ENCODE measurements at regions not wholly inside any gene's neighbourhood (a gene's known extent, or its start where the extent isn't known, plus 50 kb on each side); places are given as distances from the start of the nearest gene placed in this dataset.
"Not testable (repeated sequence)": the region's sequence is repeated elsewhere in the genome, so short reads cannot be mapped to it uniquely, and the experiment has no call there.

DNA sequence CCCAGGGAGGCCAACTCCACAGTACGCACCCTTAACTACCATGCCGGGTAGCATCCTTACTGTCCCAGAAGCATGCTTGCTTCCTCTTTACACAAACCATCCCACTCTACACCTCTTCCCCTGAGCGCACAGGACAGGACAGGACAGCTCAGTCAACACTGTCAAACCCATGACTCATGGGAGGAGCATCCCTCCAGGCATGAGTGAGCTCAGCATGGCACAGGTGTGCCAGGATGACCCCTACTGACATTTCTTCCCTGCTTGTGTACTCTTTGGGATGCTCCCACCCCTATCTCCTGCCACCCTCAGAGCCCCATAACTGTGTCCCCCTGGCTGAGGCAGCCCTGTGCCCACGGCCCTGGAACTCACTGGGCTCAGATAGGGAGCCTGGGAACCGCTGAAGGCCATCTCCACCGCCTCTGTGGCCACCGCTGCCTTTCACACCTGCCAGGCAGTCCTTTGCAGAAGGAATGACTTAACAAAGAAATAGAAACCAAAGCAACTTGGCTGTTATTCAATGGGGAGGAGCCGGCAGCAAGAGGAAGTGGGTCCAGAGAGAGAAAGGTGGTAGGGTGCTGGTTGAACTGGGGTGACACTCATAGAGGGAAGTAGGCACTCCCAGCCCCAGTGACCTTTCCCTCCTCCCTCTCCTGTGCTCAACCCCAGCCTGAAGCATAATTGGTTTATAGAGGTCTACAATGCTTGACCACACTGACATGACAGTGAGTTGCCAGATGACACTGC, 119.1 kb downstream of the CDRT15L2 start:
- Mint-ChIP-seq H3K4me3 (peak overlapping the region; percentile 92 to 100 (median 99)), H3K27me3 (ENCODE audit: low read depth in 3 of 3) (peaks cover 11 to 19% (median 19%) of the 10 kb centered on the region in 3 donors), H3K4me1 (peaks cover 82 to 91% of the 10 kb centered on the region in 2 donors), H3K27ac (peak overlapping the region; percentile 93 to 100 (median 97))
- not testable (repeated sequence) for H3K36me3 Mint-ChIP-seq, H3K9me3 Mint-ChIP-seq
- peak; percentile 81 to 84 (median 82) for DNase-seq

GRCh38 chr17:20700528-20700927, 121.0 kb downstream of the CDRT15L2 start:
- H3K27me3 Mint-ChIP-seq (ENCODE audit: low read depth in 3 of 3), result peaks cover 12 to 21% (median 19%) of the 10 kb centered on the region in 3 donors
- H3K27ac Mint-ChIP-seq, result peak overlapping the region; percentile 93 to 100 (median 96)
- peaks cover 89 to 91% of the 10 kb centered on the region in 2 donors for H3K4me1 Mint-ChIP-seq
- H3K36me3 Mint-ChIP-seq, H3K9me3 Mint-ChIP-seq: not testable (repeated sequence)
- peak; percentile 69 to 76 (median 76) for DNase-seq
- peak overlapping the region; percentile 73 to 100 (median 99) for H3K4me3 Mint-ChIP-seq

DNA sequence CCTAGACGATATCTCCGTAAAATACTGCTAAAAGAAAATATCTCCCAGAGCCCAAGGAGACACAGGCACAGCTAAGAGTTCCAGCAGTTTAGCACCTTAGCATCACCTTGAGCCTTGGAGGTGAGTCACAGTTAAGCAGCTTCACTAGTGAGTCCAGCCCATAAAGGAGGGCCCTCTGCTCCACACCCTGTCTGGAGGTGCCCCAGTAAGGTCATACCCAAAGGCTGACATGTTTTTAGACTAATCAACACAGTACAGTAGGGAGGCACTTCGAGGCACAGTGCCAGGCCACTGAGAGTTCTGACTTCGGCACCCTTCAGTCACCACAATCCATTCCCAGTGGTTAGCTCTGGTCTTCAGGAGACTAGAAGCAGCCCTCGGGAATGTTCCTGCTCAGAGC, 121.8 kb downstream of the CDRT15L2 start:
- H3K4me1 Mint-ChIP-seq, result peaks cover 85 to 87% of the 10 kb centered on the region in 2 donors

DNA sequence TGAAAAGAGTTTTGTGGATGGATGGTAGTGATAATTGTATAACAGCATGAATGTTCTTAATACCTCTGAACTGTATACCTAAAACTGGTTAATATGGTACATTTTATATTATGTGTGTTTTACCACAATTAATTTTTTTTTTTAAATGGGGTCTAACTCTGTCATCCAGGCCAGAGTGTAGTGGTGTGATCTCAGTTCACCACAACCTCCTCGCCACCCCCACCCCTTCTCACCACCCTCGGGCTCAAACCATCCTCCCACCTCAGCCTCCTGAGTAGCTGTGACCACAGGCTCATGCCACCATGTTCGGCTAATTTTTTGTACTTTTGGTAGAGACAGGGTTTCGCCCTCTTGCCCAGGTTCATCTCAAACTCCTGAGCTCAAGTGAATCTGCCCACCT, 123.2 kb downstream of the CDRT15L2 start:
- Mint-ChIP-seq H3K27me3 (ENCODE audit: low read depth in 3 of 3) (peaks cover 12 to 21% (median 19%) of the 10 kb centered on the region in 3 donors), H3K9me3 (no peaks in the 10 kb centered on the region), H3K36me3 (no peaks in the 10 kb centered on the region), H3K27ac (peak overlapping the region; percentile 93 to 100 (median 96)), H3K4me1 (peaks cover 76 to 83% of the 10 kb centered on the region in 2 donors), H3K4me3 (peak overlapping the region; percentile 66 to 81 (median 75))
- peak; percentile 79 to 84 (median 81) for DNase-seq

More for the DNA sequence above, 121.8 kb downstream of the CDRT15L2 start:
- H3K36me3 Mint-ChIP-seq, H3K9me3 Mint-ChIP-seq, DNase-seq: not testable (repeated sequence)
- Mint-ChIP-seq H3K27ac (peak overlapping the region; percentile 93 to 100 (median 96)), H3K4me3 (peak overlapping the region; percentile 34 to 100 (median 60)), H3K27me3 (ENCODE audit: low read depth in 3 of 3) (peaks cover 12 to 21% (median 19%) of the 10 kb centered on the region in 3 donors)

- Mint-ChIP-seq H3K27ac (peak overlapping the region; percentile 76 to 93 (median 86)), H3K36me3 (no peaks in the 10 kb centered on the region), H3K4me3 (peak overlapping the region in 4 of 5 donors; percentile 30 to 69 (median 60)), H3K9me3 (no peaks in the 10 kb centered on the region), H3K4me1 (peaks cover 68 to 75% of the 10 kb centered on the region in 2 donors), H3K27me3 (ENCODE audit: low read depth in 3 of 3) (peaks cover 12 to 21% (median 17%) of the 10 kb centered on the region in 3 donors)
- DNase-seq, result no peak
These were observed 124.3 kb downstream of the CDRT15L2 start for GRCh38 chr17:20703781-20704180.

- Mint-ChIP-seq H3K4me3 (peak overlapping the region in 4 of 5 donors; percentile 3 to 64 (median 42)), H3K27ac (peak overlapping the region; percentile 21 to 93 (median 76)), H3K27me3 (ENCODE audit: low read depth in 3 of 3) (peaks cover 12 to 18% (median 15%) of the 10 kb centered on the region in 3 donors), H3K4me1 (peaks cover 54 to 61% of the 10 kb centered on the region in 2 donors)
- H3K9me3 Mint-ChIP-seq, H3K36me3 Mint-ChIP-seq, DNase-seq: not testable (repeated sequence)
These were observed 125.7 kb downstream of the CDRT15L2 start for GRCh38 chr17:20705186-20705585.

DNA sequence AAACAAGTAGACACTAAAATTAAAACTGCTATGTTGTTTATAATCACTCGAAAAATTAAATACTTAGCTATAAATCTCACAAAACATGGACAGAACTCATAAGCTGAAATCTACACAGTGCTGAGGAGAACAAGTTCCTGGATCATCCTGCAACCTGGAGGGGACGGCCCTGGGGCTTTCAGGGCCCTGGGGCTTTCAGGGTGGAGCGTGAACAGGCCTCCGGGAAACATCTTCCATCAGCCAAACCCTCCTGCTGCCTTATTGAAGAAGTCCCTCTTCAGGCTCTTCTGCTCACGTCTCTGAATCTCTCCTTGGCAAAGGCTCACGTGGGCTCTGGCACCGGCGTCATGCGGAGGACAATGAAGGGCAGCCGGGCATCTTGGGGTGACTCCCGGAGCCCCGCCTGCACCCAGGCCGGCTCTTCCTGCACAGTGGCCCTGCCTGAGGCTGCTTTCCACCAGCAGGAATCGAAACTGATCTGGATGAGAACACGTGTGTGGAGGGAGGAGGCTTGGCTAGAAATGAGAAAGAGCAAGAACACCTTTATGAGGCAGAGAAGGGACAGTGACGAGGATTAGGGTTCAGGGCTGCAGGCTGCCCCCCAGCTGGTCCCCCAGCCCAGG, 127.3 kb downstream of the CDRT15L2 start:
- Mint-ChIP-seq H3K36me3 (no peaks in the 10 kb centered on the region), H3K27ac (peak overlapping the region in 1 of 6 donors; percentile 53)
- DNase-seq, result no peak

GRCh38 chr17:20708821-20709220, 129.3 kb downstream of the CDRT15L2 start:
- not testable (repeated sequence) for H3K27ac Mint-ChIP-seq; DNase-seq; H3K9me3 Mint-ChIP-seq; H3K4me3 Mint-ChIP-seq; H3K27me3 Mint-ChIP-seq (ENCODE audit: low read depth in 3 of 3); H3K36me3 Mint-ChIP-seq
- H3K4me1 Mint-ChIP-seq, result peaks cover 18 to 27% of the 10 kb centered on the region in 2 donors

More for the DNA sequence above, 127.3 kb downstream of the CDRT15L2 start:
- Mint-ChIP-seq H3K9me3 (no peaks in the 10 kb centered on the region), H3K27me3 (ENCODE audit: low read depth in 3 of 3) (peaks cover 10 to 11% (median 10%) of the 10 kb centered on the region in 3 donors), H3K4me1 (peaks cover 37 to 44% of the 10 kb centered on the region in 2 donors), H3K4me3 (no peak overlapping the region)

- DNase-seq, result not testable (repeated sequence)
These were observed 137.0 kb downstream of the CDRT15L2 start for GRCh38 chr17:20716481-20716880.

GRCh38 chr17:20721171-20721570, 141.6 kb downstream of the CDRT15L2 start:
- no peaks in the 10 kb centered on the region for H3K9me3 Mint-ChIP-seq
- no peak overlapping the region for H3K4me3 Mint-ChIP-seq
- peaks cover 0 to 3% (median 0%) of the 10 kb centered on the region in 3 donors for H3K36me3 Mint-ChIP-seq
- DNase-seq, result no peak
- H3K4me1 Mint-ChIP-seq, result peaks cover 0 to 2% of the 10 kb centered on the region in 2 donors
- H3K27me3 Mint-ChIP-seq (ENCODE audit: low read depth in 3 of 3), result peaks cover 1 to 2% (median 2%) of the 10 kb centered on the region in 3 donors
- no peak overlapping the region for H3K27ac Mint-ChIP-seq

More at GRCh38 chr17:20716481-20716880, 137.0 kb downstream of the CDRT15L2 start:
- H3K27ac Mint-ChIP-seq; H3K27me3 Mint-ChIP-seq (ENCODE audit: low read depth in 3 of 3); H3K4me1 Mint-ChIP-seq; H3K9me3 Mint-ChIP-seq; H3K4me3 Mint-ChIP-seq; H3K36me3 Mint-ChIP-seq: not testable (repeated sequence)

GRCh38 chr17:20724391-20724790, 144.9 kb downstream of the CDRT15L2 start:
- H3K27ac Mint-ChIP-seq; H3K4me1 Mint-ChIP-seq; H3K27me3 Mint-ChIP-seq (ENCODE audit: low read depth in 3 of 3); H3K4me3 Mint-ChIP-seq; H3K9me3 Mint-ChIP-seq; H3K36me3 Mint-ChIP-seq; DNase-seq: not testable (repeated sequence)

- not testable (repeated sequence) for H3K36me3 Mint-ChIP-seq; H3K27me3 Mint-ChIP-seq (ENCODE audit: low read depth in 3 of 3); DNase-seq; H3K4me1 Mint-ChIP-seq; H3K27ac Mint-ChIP-seq; H3K9me3 Mint-ChIP-seq; H3K4me3 Mint-ChIP-seq
These were observed 147.7 kb downstream of the CDRT15L2 start for GRCh38 chr17:20727201-20727600.

DNA sequence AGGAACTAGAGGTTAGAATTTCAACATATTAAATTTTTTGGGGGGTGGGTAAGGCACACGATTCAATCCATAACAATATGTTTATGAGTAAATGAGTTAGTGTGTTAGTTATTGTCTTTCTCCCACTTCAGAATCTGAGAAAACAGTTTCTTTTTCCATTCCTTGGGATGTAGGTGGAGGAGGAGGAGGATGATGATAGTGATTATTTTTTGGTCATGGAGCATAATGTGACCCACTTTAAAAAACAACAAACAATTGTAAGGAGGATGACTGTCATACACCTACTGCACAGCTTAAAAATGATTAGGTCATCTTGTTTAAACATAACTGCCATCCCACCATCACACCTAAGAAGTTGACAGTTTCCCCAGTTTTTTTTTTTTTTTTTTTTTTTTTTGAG, 148.7 kb downstream of the CDRT15L2 start:
- H3K27me3 Mint-ChIP-seq (ENCODE audit: low read depth in 3 of 3), result peaks cover 1 to 4% (median 1%) of the 10 kb centered on the region in 3 donors
- H3K4me1 Mint-ChIP-seq, result peaks cover 0 to 4% of the 10 kb centered on the region in 2 donors
- no peaks in the 10 kb centered on the region for H3K9me3 Mint-ChIP-seq
- no peak overlapping the region for H3K27ac Mint-ChIP-seq
- H3K36me3 Mint-ChIP-seq, result no peaks in the 10 kb centered on the region
- H3K4me3 Mint-ChIP-seq, result no peak overlapping the region
- no peak for DNase-seq

DNA sequence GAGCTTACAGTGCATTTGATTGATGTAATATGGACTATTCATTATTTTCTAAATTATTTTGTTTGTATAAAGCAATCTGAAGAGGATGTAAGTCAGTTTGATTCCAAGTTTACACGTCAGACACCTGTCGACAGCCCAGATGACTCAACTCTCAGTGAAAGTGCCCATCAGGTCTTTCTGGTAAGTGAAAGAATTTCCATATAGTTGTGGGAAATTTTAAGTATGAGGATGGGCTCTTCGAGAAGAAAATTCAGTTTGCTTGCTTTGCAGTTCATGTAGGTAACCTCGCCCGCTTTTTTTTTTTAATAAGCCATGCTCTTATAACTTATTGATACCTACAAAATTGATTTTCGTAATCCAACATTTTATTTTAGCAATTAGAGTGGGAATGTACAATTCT, 151.6 kb downstream of the CDRT15L2 start:
- H3K27me3 Mint-ChIP-seq (ENCODE audit: low read depth in 3 of 3); H3K36me3 Mint-ChIP-seq; H3K4me1 Mint-ChIP-seq; H3K9me3 Mint-ChIP-seq; DNase-seq; H3K27ac Mint-ChIP-seq; H3K4me3 Mint-ChIP-seq: not testable (repeated sequence)
